Lung (tissue), 11 donors: ENCODE measurements at regions not wholly inside any gene's neighbourhood (a gene's known extent, or its start where the extent isn't known, plus 50 kb on each side); places are given as distances from the start of the nearest gene placed in this dataset.

ENCODE experiments used
- ATAC-seq: fragments of 200-7000 bp; cut with Tn5 transposase; one replicate; pipeline ENCODE4 v1.9.1; 2020; ENCODE audit warnings: moderate number of reproducible peaks; ENCODE audit not compliant: insufficient read depth, low FRiP score
- DNase-seq, 3 donors: peaks; one replicate each; pipeline ENCODE4 v3.0.0-alpha.2; 2013 to 2017
- H3K27ac ChIP-seq, 2 donors: one replicate each; pipeline ENCODE4 v1.5.1; 2013; ENCODE audit warnings: mild to moderate bottlenecking in 2 of 2, moderate library complexity in 2 of 2, control low read depth in 1 of 2, inconsistent platforms in 1 of 2, low read depth in 1 of 2, low read length in 1 of 2
- H3K27me3 ChIP-seq, 3 donors: one replicate each; pipeline ENCODE4 v1.5.1; 2013; ENCODE audit warnings: low read length in 2 of 3; ENCODE audit not compliant: control insufficient read depth in 3 of 3, insufficient read depth in 3 of 3
- H3K36me3 ChIP-seq, 4 donors: one replicate each; pipeline ENCODE4 v1.5.1; 2013; ENCODE audit warnings: low read length in 4 of 4, mild to moderate bottlenecking in 1 of 4, moderate library complexity in 1 of 4; ENCODE audit not compliant: control insufficient read depth in 4 of 4, insufficient read depth in 4 of 4
- H3K4me1 ChIP-seq, 5 donors: one replicate each; pipeline ENCODE4 v1.5.1; 2013; ENCODE audit warnings: low read length in 5 of 5, mild to moderate bottlenecking in 2 of 5, moderate library complexity in 1 of 5; ENCODE audit not compliant: control insufficient read depth in 5 of 5, insufficient read depth in 5 of 5
- H3K4me3 ChIP-seq: one replicate; pipeline ENCODE4 v1.5.1; 2013; ENCODE audit warnings: mild to moderate bottlenecking, control low read depth, moderate library complexity
- H3K9ac ChIP-seq, 2 donors: one replicate each; pipeline ENCODE4 v1.5.1; 2013; ENCODE audit warnings: low read length in 2 of 2, control low read depth in 1 of 2; ENCODE audit not compliant: insufficient read depth in 1 of 2
- H3K9me3 ChIP-seq, 4 donors: one replicate each; pipeline ENCODE4 v1.5.1; 2013; ENCODE audit warnings: low read length in 3 of 4, mild to moderate bottlenecking in 1 of 4, moderate library complexity in 1 of 4; ENCODE audit not compliant: control insufficient read depth in 4 of 4, insufficient read depth in 3 of 4
- WGBS, 2 donors: extraction: QIAGEN DNeasy Blood & Tissue Kit; methylation state at CpG; one replicate each; pipeline ENCODE4 v1.1.7; 2013; 5-methylcytosine and 5-hydroxymethylcytosine counted together
- TF ChIP-seq, protein P1 (sequence below): IDR thresholded peaks from 2 replicates; pipeline ENCODE4 v1.5.1; 2012; ENCODE audit warnings: mild to moderate bottlenecking; ENCODE audit errors: control extremely low read depth, extremely low read depth
- donor health status: control.
- donor health status: control.
- donor health status: Bipolar disorder and iron deficiency.
- donor health status: healthy.
- donor health status: DM: yes; HTN: yes; CAD: no.

DNA sequence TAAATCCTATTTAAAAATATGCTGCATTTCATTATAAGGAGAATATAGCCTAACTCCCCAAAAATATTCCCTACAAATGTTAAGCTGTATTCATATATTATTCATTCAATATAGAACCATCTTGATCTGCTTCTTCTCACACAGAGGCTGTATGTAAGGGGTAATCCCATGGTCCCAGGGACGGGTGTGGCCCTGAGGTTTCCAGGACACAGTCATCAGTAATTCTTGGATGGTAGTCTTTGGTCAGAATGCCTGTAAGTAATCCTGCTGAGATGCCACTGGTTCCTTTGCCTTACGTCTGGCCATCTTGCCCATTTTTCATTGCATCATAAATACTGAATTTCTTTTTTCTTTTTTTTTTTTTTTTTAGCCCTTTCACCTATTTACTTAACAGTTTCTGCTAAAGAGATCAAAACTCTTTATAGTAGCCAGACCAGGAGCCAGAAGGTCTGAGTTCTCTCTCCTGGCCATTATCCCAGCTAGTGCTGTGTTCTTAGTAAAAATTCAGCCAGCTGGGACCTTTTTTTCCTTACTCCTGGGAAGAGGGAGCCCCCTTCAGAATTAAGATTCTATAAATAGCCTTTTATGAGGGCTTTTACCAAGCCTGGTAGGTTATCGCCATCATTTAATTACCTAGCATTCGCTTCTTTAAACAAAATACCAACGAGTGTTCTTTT is 134.9 kb downstream of the SOX11 start:
- Histone ChIP-seq H3K36me3 (no peaks in the 10 kb centered on the region), H3K27ac (no peak overlapping the region), H3K9me3 (peaks cover 0 to 4% (median 0%) of the 10 kb centered on the region in 4 donors), H3K4me1 (peaks cover 0 to 10% (median 0%) of the 10 kb centered on the region in 5 donors), H3K4me3 (no peak overlapping the region), H3K9ac (peak overlapping the region in 1 of 2 donors; percentile 37), H3K27me3 (no peaks in the 10 kb centered on the region)
- ATAC-seq (no peak), DNase-seq (peak in 2 of 3 donors; percentile 51 to 59)
- TF ChIP-seq, protein P1, sequence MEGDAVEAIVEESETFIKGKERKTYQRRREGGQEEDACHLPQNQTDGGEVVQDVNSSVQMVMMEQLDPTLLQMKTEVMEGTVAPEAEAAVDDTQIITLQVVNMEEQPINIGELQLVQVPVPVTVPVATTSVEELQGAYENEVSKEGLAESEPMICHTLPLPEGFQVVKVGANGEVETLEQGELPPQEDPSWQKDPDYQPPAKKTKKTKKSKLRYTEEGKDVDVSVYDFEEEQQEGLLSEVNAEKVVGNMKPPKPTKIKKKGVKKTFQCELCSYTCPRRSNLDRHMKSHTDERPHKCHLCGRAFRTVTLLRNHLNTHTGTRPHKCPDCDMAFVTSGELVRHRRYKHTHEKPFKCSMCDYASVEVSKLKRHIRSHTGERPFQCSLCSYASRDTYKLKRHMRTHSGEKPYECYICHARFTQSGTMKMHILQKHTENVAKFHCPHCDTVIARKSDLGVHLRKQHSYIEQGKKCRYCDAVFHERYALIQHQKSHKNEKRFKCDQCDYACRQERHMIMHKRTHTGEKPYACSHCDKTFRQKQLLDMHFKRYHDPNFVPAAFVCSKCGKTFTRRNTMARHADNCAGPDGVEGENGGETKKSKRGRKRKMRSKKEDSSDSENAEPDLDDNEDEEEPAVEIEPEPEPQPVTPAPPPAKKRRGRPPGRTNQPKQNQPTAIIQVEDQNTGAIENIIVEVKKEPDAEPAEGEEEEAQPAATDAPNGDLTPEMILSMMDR = no peak
- 65 to 76% methylated on average over 5 of the region's 5 CpGs for WGBS, 2 donors

GRCh38 chr2:5834501-5834900 is 142.3 kb downstream of the SOX11 start:
- DNase-seq (peak in 1 of 3 donors; percentile 49), ATAC-seq (no peak)
- TF ChIP-seq, protein P1 = no peak
- WGBS, 2 donors = 41 to 59% methylated on average over 4 of the region's 4 CpGs
- H3K9me3 ChIP-seq = no peaks in the 10 kb centered on the region
- no peak overlapping the region for H3K9ac ChIP-seq
- H3K36me3 ChIP-seq = no peaks in the 10 kb centered on the region
- H3K4me1 ChIP-seq = peaks cover 0 to 2% (median 0%) of the 10 kb centered on the region in 5 donors
- H3K4me3 ChIP-seq = no peak overlapping the region
- no peak overlapping the region for H3K27ac ChIP-seq
- H3K27me3 ChIP-seq = no peaks in the 10 kb centered on the region

- H3K27me3 ChIP-seq = no peaks in the 10 kb centered on the region
- ATAC-seq = no peak
- H3K27ac ChIP-seq = no peak overlapping the region
- no peaks in the 10 kb centered on the region for H3K36me3 ChIP-seq
- no peaks in the 10 kb centered on the region for H3K4me1 ChIP-seq
- H3K9ac ChIP-seq = no peak overlapping the region
- TF ChIP-seq, protein P1 = no peak
- DNase-seq = no peak
- no peaks in the 10 kb centered on the region for H3K9me3 ChIP-seq
- no peak overlapping the region for H3K4me3 ChIP-seq
- 56 to 61% methylated on average over 7 of the region's 7 CpGs for WGBS, 2 donors
These were observed 147.4 kb downstream of the SOX11 start for GRCh38 chr2:5839550-5839949.

DNA sequence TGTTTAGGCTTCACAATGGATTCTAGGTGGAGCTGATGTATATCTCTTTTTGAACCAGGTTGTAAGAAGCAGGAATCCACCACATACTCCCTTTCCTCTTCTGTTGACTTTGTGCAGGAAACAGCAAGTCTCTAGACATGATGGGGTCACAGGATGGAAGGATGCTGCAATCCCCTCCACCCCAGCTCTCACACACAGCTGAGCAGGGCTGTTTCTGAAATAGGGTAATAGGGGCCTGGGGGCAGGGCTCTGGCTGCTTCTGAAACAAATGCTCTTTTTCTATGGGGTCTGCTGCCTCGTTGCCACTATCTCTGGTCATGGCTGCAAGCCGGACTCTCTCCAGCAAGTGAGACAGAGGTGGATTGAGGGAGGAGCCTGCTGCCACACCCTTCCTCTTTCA is 148.9 kb downstream of the SOX11 start:
- Histone ChIP-seq H3K36me3 (no peaks in the 10 kb centered on the region), H3K4me3 (no peak overlapping the region), H3K9ac (no peak overlapping the region), H3K9me3 (no peaks in the 10 kb centered on the region), H3K4me1 (no peaks in the 10 kb centered on the region), H3K27me3 (no peaks in the 10 kb centered on the region), H3K27ac (no peak overlapping the region)
- ATAC-seq (no peak), DNase-seq (no peak)
- TF ChIP-seq, protein P1 = no peak
- 67 to 80% methylated on average over 2 of the region's 2 CpGs for WGBS, 2 donors
